HepG2 (cell line): ENCODE measurements at regions not wholly inside any gene's neighbourhood (a gene's known extent, or its start where the extent isn't known, plus 50 kb on each side); places are given as distances from the start of the nearest gene placed in this dataset.

Experiments used
- CHCHD3 ChIP-seq: sonication (generic); formaldehyde crosslinking; IDR thresholded peaks from 2 replicates; pipeline ENCODE4 v1.8.0; 2022; ENCODE audit warnings: mild to moderate bottlenecking, missing genetic modification reagents, moderate library complexity
- CTCF ChIP-seq: sonication (generic); formaldehyde crosslinking; IDR thresholded peaks from 2 replicates; pipeline ENCODE4 v1.5.0; 2020; ENCODE audit warnings: mild to moderate bottlenecking, missing genetic modification reagents, moderate library complexity
- ETV6 ChIP-seq: sonication (generic); formaldehyde crosslinking; conservative IDR thresholded peaks from 2 replicates; pipeline ENCODE4 v1.4.0; 2020; ENCODE audit warnings: missing genetic modification reagents
- FOXP1 ChIP-seq, 2 experiments: fragments of 450-650 bp in 1 of 2; IDR thresholded peaks; 2 replicates each; pipeline ENCODE4 v1.6.1; 2017 to 2018; ENCODE audit warnings: antibody characterized with exemption in 1 of 2
- GABPB1 ChIP-seq: IDR thresholded peaks from 2 replicates; pipeline ENCODE4 v1.6.1; 2016; ENCODE audit warnings: mild to moderate bottlenecking, missing genetic modification reagents, moderate library complexity, missing compliant biosample characterization
- MEIS2 ChIP-seq: sonication (generic); formaldehyde crosslinking; IDR thresholded peaks from 2 replicates; pipeline ENCODE4 v1.9.0; 2021; ENCODE audit warnings: mild to moderate bottlenecking, missing genetic modification reagents
- NBN ChIP-seq: fragments of 450-650 bp; conservative IDR thresholded peaks from 2 replicates; pipeline ENCODE4 v1.6.1; 2017
- NFKBIZ ChIP-seq: IDR thresholded peaks from 2 replicates; pipeline ENCODE4 v1.6.1; 2018; ENCODE audit warnings: missing genetic modification reagents, missing compliant biosample characterization
- RARG ChIP-seq: sonication (generic); formaldehyde crosslinking; IDR thresholded peaks from 2 replicates; pipeline ENCODE4 v1.4.0; 2020; ENCODE audit warnings: low read depth, mild to moderate bottlenecking, missing genetic modification reagents
- SAP130 ChIP-seq: IDR thresholded peaks from 2 replicates; pipeline ENCODE4 v1.6.1; 2016; ENCODE audit warnings: low read depth
- SP2 ChIP-seq: sonication (generic); formaldehyde crosslinking; IDR thresholded peaks from 2 replicates; pipeline ENCODE4 v1.5.1; 2020; ENCODE audit warnings: mild to moderate bottlenecking, missing genetic modification reagents
- STAG1 ChIP-seq: sonication (generic); formaldehyde crosslinking; IDR thresholded peaks from 2 replicates; pipeline ENCODE4 v1.4.0; 2020; ENCODE audit warnings: missing genetic modification reagents
- THYN1 ChIP-seq: sonication (generic); formaldehyde crosslinking; IDR thresholded peaks from 2 replicates; pipeline ENCODE4 v1.8.1; 2023; ENCODE audit warnings: low read depth, mild to moderate bottlenecking, moderate library complexity, missing genetic modification reagents, borderline replicate concordance
- ZFP36L2 ChIP-seq: sonication (generic); formaldehyde crosslinking; IDR thresholded peaks from 2 replicates; pipeline ENCODE4 v1.4.0; 2020; ENCODE audit warnings: missing genetic modification reagents
- ZFX ChIP-seq: sonication (generic); formaldehyde crosslinking; IDR thresholded peaks from 2 replicates; pipeline ENCODE4 v1.4.0; 2020; ENCODE audit warnings: mild to moderate bottlenecking, low read depth, missing genetic modification reagents, moderate library complexity
- ZMYM4 ChIP-seq: sonication (generic); formaldehyde crosslinking; IDR thresholded peaks from 2 replicates; pipeline ENCODE4 v1.8.1; 2023; ENCODE audit warnings: mild to moderate bottlenecking, missing genetic modification reagents
- ZNF101 ChIP-seq: sonication (generic); formaldehyde crosslinking; IDR thresholded peaks from 2 replicates; pipeline ENCODE4 v1.4.0; 2020; ENCODE audit warnings: mild to moderate bottlenecking, low read depth, missing genetic modification reagents, borderline replicate concordance
- ZNF136 ChIP-seq: sonication (generic); formaldehyde crosslinking; IDR thresholded peaks from 2 replicates; pipeline ENCODE4 v1.8.1; 2022; ENCODE audit warnings: low read depth, mild to moderate bottlenecking, moderate library complexity, missing genetic modification reagents
- ZNF577 ChIP-seq: sonication (generic); formaldehyde crosslinking; IDR thresholded peaks from 2 replicates; pipeline ENCODE4 v1.4.0; 2020; ENCODE audit warnings: mild to moderate bottlenecking, low read depth, missing genetic modification reagents, borderline replicate concordance
- TF ChIP-seq, protein P1 (sequence below): sonication (generic); formaldehyde crosslinking; conservative IDR thresholded peaks from 2 replicates; pipeline ENCODE4 v1.4.0; 2020; ENCODE audit warnings: missing genetic modification reagents
- TF ChIP-seq, protein P2 (sequence below): sonication (generic); formaldehyde crosslinking; IDR thresholded peaks from 2 replicates; pipeline ENCODE4 v1.9.0; 2022; ENCODE audit warnings: missing genetic modification reagents, mild to moderate bottlenecking, borderline replicate concordance
- TF ChIP-seq, protein P3 (sequence below): sonication (generic); formaldehyde crosslinking; IDR thresholded peaks from 2 replicates; pipeline ENCODE4 v1.4.0; 2020; ENCODE audit warnings: missing genetic modification reagents, borderline replicate concordance
- TF ChIP-seq, protein P4 (sequence below), 2 experiments: fragments of 450-650 bp in 1 of 2; sonication (generic) in 1 of 2; formaldehyde crosslinking; IDR thresholded peaks; 2 replicates each; pipeline versions ENCODE4 v1.5.0 to v1.8.0; 2020 to 2022; ENCODE audit warnings: mild to moderate bottlenecking in 1 of 2, missing genetic modification reagents in 1 of 2

GRCh38 chr5:74990194-74990593 lies 62.2 kb downstream of the GCNT4 start (continued):
- TF ChIP-seq MEIS2 (CRISPR knock-in tag) = no peak
- no peak for TF ChIP-seq GABPB1 (CRISPR knock-in tag)
- no peak for TF ChIP-seq RARG (CRISPR knock-in tag)
- TF ChIP-seq ETV6 (CRISPR knock-in tag) = no peak
- TF ChIP-seq STAG1 = peak; percentile 29; the same call in 1 of the 2 replicates
- TF ChIP-seq ZNF136 = no peak
- TF ChIP-seq, protein P1, sequence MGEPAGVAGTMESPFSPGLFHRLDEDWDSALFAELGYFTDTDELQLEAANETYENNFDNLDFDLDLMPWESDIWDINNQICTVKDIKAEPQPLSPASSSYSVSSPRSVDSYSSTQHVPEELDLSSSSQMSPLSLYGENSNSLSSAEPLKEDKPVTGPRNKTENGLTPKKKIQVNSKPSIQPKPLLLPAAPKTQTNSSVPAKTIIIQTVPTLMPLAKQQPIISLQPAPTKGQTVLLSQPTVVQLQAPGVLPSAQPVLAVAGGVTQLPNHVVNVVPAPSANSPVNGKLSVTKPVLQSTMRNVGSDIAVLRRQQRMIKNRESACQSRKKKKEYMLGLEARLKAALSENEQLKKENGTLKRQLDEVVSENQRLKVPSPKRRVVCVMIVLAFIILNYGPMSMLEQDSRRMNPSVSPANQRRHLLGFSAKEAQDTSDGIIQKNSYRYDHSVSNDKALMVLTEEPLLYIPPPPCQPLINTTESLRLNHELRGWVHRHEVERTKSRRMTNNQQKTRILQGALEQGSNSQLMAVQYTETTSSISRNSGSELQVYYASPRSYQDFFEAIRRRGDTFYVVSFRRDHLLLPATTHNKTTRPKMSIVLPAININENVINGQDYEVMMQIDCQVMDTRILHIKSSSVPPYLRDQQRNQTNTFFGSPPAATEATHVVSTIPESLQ (CRISPR knock-in tag) = no peak
- peak; percentile 58; the same call in 1 of the 2 replicates for TF ChIP-seq ZMYM4 (CRISPR knock-in tag)
- TF ChIP-seq, protein P2, sequence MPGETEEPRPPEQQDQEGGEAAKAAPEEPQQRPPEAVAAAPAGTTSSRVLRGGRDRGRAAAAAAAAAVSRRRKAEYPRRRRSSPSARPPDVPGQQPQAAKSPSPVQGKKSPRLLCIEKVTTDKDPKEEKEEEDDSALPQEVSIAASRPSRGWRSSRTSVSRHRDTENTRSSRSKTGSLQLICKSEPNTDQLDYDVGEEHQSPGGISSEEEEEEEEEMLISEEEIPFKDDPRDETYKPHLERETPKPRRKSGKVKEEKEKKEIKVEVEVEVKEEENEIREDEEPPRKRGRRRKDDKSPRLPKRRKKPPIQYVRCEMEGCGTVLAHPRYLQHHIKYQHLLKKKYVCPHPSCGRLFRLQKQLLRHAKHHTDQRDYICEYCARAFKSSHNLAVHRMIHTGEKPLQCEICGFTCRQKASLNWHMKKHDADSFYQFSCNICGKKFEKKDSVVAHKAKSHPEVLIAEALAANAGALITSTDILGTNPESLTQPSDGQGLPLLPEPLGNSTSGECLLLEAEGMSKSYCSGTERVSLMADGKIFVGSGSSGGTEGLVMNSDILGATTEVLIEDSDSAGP (CRISPR knock-in tag) = peak; percentile 39; the same call in 1 of the 2 replicates
- TF ChIP-seq ZFX (CRISPR knock-in tag) = no peak
- TF ChIP-seq, protein P3, sequence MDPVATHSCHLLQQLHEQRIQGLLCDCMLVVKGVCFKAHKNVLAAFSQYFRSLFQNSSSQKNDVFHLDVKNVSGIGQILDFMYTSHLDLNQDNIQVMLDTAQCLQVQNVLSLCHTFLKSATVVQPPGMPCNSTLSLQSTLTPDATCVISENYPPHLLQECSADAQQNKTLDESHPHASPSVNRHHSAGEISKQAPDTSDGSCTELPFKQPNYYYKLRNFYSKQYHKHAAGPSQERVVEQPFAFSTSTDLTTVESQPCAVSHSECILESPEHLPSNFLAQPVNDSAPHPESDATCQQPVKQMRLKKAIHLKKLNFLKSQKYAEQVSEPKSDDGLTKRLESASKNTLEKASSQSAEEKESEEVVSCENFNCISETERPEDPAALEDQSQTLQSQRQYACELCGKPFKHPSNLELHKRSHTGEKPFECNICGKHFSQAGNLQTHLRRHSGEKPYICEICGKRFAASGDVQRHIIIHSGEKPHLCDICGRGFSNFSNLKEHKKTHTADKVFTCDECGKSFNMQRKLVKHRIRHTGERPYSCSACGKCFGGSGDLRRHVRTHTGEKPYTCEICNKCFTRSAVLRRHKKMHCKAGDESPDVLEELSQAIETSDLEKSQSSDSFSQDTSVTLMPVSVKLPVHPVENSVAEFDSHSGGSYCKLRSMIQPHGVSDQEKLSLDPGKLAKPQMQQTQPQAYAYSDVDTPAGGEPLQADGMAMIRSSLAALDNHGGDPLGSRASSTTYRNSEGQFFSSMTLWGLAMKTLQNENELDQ = no peak
- TF ChIP-seq FOXP1 (IDR thresholded peaks at IDR 0.05) = no peak
- TF ChIP-seq FOXP1 (CRISPR knock-in tag; IDR thresholded peaks at IDR 0.05) = no peak
- TF ChIP-seq CTCF = peak; percentile 41
- no peak for TF ChIP-seq THYN1
- TF ChIP-seq NFKBIZ (CRISPR knock-in tag) = no peak
- no peak for TF ChIP-seq SP2 (CRISPR knock-in tag)
- no peak for TF ChIP-seq CHCHD3 (CRISPR knock-in tag)
- TF ChIP-seq ZNF101 (CRISPR knock-in tag) = no peak
- peak; percentile 53 for TF ChIP-seq SAP130 (CRISPR knock-in tag)
- no peak for TF ChIP-seq ZFP36L2
- TF ChIP-seq NBN = no peak
- TF ChIP-seq ZNF577 (CRISPR knock-in tag) = no peak
- TF ChIP-seq, protein P4, sequence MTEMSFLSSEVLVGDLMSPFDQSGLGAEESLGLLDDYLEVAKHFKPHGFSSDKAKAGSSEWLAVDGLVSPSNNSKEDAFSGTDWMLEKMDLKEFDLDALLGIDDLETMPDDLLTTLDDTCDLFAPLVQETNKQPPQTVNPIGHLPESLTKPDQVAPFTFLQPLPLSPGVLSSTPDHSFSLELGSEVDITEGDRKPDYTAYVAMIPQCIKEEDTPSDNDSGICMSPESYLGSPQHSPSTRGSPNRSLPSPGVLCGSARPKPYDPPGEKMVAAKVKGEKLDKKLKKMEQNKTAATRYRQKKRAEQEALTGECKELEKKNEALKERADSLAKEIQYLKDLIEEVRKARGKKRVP (CRISPR knock-in tag; IDR thresholded peaks at IDR 0.05) = no peak
